Activated CD4-positive, alpha-beta T cell treated with anti-CD3 and anti-CD28 coated beads, Interleukin-2, amount 50 U/mL, for 16 hours (primary cell): ENCODE measurements at regions not wholly inside any gene's neighbourhood (a gene's known extent, or its start where the extent isn't known, plus 50 kb on each side); places are given as distances from the start of the nearest gene placed in this dataset.

ENCODE experiments used
- DNase-seq: peaks from one replicate; pipeline ENCODE4 v3.0.0-alpha.2; 2020

GRCh38 chr5:175808711-175809110, 62.7 kb upstream of the CPLX2 start:
- DNase-seq = no peak

- no peak for DNase-seq
These were observed 61.8 kb upstream of the CPLX2 start for GRCh38 chr5:175809531-175810121.

- DNase-seq = no peak
These were observed 60.9 kb upstream of the CPLX2 start for GRCh38 chr5:175810457-175810856.

- DNase-seq = no peak
These were observed 59.8 kb upstream of the CPLX2 start for GRCh38 chr5:175811589-175811988.

GRCh38 chr5:175813943-175814630, 57.3 kb upstream of the CPLX2 start:
- no peak for DNase-seq

GRCh38 chr5:175814691-175815090, 56.7 kb upstream of the CPLX2 start:
- no peak for DNase-seq

- no peak for DNase-seq
These were observed 56.1 kb upstream of the CPLX2 start for GRCh38 chr5:175815126-175815913.

GRCh38 chr5:175816348-175816747, 55.0 kb upstream of the CPLX2 start:
- DNase-seq = no peak

- DNase-seq = no peak
These were observed 52.3 kb upstream of the CPLX2 start for GRCh38 chr5:175819090-175819425.

GRCh38 chr5:175820230-175820629, 51.1 kb upstream of the CPLX2 start:
- no peak for DNase-seq
